IPS-20b (cell line): ENCODE measurements at regions not wholly inside any gene's neighbourhood (a gene's known extent, or its start where the extent isn't known, plus 50 kb on each side); places are given as distances from the start of the nearest gene placed in this dataset.

ENCODE experiments used
- H3K27ac ChIP-seq: one replicate; pipeline ENCODE4 v1.5.1; 2013; ENCODE audit warnings: low read length
- H3K27me3 ChIP-seq: 2 replicates; pipeline ENCODE4 v1.6.1; 2013; ENCODE audit warnings: mild to moderate bottlenecking, low read length, inconsistent platforms; ENCODE audit not compliant: insufficient read depth
- H3K36me3 ChIP-seq: 2 replicates; pipeline ENCODE4 v1.6.1; 2013; ENCODE audit warnings: low read depth, mild to moderate bottlenecking, inconsistent platforms, low read length, moderate library complexity; ENCODE audit not compliant: insufficient read depth
- H3K4me1 ChIP-seq: 2 replicates; pipeline ENCODE4 v1.6.1; 2013; ENCODE audit warnings: mild to moderate bottlenecking, control low read depth, inconsistent platforms, low read length, moderate library complexity; ENCODE audit not compliant: insufficient read depth
- H3K4me3 ChIP-seq: 2 replicates; pipeline ENCODE4 v1.5.1; 2013; ENCODE audit warnings: mild to moderate bottlenecking, low read length, inconsistent platforms
- H3K9ac ChIP-seq: 2 replicates; pipeline ENCODE4 v1.6.1; 2013; ENCODE audit warnings: low read depth, mild to moderate bottlenecking, inconsistent platforms, low read length, moderate library complexity
- H3K9me3 ChIP-seq: 2 replicates; pipeline ENCODE4 v1.6.1; 2013; ENCODE audit warnings: mild to moderate bottlenecking, low read depth, low read length, inconsistent platforms; ENCODE audit not compliant: insufficient read depth

- no peak overlapping the region for H3K9ac ChIP-seq
- H3K9me3 ChIP-seq, result no peaks in the 10 kb centered on the region
- H3K36me3 ChIP-seq, result no peaks in the 10 kb centered on the region
- H3K27me3 ChIP-seq, result no peaks in the 10 kb centered on the region
- no peak overlapping the region for H3K27ac ChIP-seq
- peaks cover 8% of the 10 kb centered on the region; the same call in 1 of the 2 replicates for H3K4me1 ChIP-seq
- H3K4me3 ChIP-seq, result no peak overlapping the region
Measured at GRCh38 chr4:32129967-32130366, 1409.8 kb downstream of the PCDH7 start.

- Histone ChIP-seq H3K36me3 (no peaks in the 10 kb centered on the region), H3K27me3 (no peaks in the 10 kb centered on the region), H3K4me1 (peaks cover 8% of the 10 kb centered on the region), H3K27ac (no peak overlapping the region), H3K9me3 (no peaks in the 10 kb centered on the region), H3K9ac (no peak overlapping the region), H3K4me3 (no peak overlapping the region)
Measured at GRCh38 chr4:32133141-32133540, 1413.0 kb downstream of the PCDH7 start.

GRCh38 chr4:32133734-32134133 lies 1413.6 kb downstream of the PCDH7 start:
- H3K4me3 ChIP-seq, result no peak overlapping the region

GRCh38 chr4:32135642-32136041 lies 1415.5 kb downstream of the PCDH7 start:
- Histone ChIP-seq H3K4me1 (peaks cover 8% of the 10 kb centered on the region), H3K4me3 (no peak overlapping the region), H3K9me3 (no peaks in the 10 kb centered on the region), H3K27ac (no peak overlapping the region), H3K27me3 (no peaks in the 10 kb centered on the region), H3K36me3 (no peaks in the 10 kb centered on the region), H3K9ac (no peak overlapping the region)

More at GRCh38 chr4:32133734-32134133, 1413.6 kb downstream of the PCDH7 start:
- H3K36me3 ChIP-seq, result no peaks in the 10 kb centered on the region
- H3K9me3 ChIP-seq, result no peaks in the 10 kb centered on the region
- H3K27ac ChIP-seq, result no peak overlapping the region
- H3K4me1 ChIP-seq, result peaks cover 8% of the 10 kb centered on the region
- H3K27me3 ChIP-seq, result no peaks in the 10 kb centered on the region
- H3K9ac ChIP-seq, result no peak overlapping the region

- H3K27ac ChIP-seq, result no peak overlapping the region
- no peaks in the 10 kb centered on the region for H3K27me3 ChIP-seq
Measured at GRCh38 chr4:32136081-32136787, 1416.1 kb downstream of the PCDH7 start.

GRCh38 chr4:32140636-32141035 lies 1420.5 kb downstream of the PCDH7 start:
- Histone ChIP-seq H3K9ac (no peak overlapping the region), H3K27ac (no peak overlapping the region), H3K27me3 (no peaks in the 10 kb centered on the region), H3K9me3 (no peaks in the 10 kb centered on the region), H3K4me3 (no peak overlapping the region), H3K4me1 (no peaks in the 10 kb centered on the region; the same call in 1 of the 2 replicates), H3K36me3 (no peaks in the 10 kb centered on the region)

More at GRCh38 chr4:32136081-32136787, 1416.1 kb downstream of the PCDH7 start:
- Histone ChIP-seq H3K36me3 (no peaks in the 10 kb centered on the region), H3K4me1 (peaks cover 8% of the 10 kb centered on the region), H3K9me3 (no peaks in the 10 kb centered on the region), H3K4me3 (no peak overlapping the region), H3K9ac (no peak overlapping the region)

GRCh38 chr4:32142075-32142474 lies 1421.9 kb downstream of the PCDH7 start:
- Histone ChIP-seq H3K27ac (no peak overlapping the region), H3K9me3 (no peaks in the 10 kb centered on the region), H3K36me3 (no peaks in the 10 kb centered on the region), H3K4me1 (no peaks in the 10 kb centered on the region; the same call in 1 of the 2 replicates), H3K9ac (no peak overlapping the region), H3K27me3 (no peaks in the 10 kb centered on the region), H3K4me3 (no peak overlapping the region)

GRCh38 chr4:32145987-32146386 lies 1425.8 kb downstream of the PCDH7 start:
- Histone ChIP-seq H3K36me3 (no peaks in the 10 kb centered on the region), H3K9ac (no peak overlapping the region), H3K27ac (no peak overlapping the region), H3K4me1 (peaks cover 5% of the 10 kb centered on the region; the same call in 1 of the 2 replicates), H3K27me3 (no peaks in the 10 kb centered on the region), H3K9me3 (no peaks in the 10 kb centered on the region), H3K4me3 (no peak overlapping the region)

- H3K36me3 ChIP-seq, result no peaks in the 10 kb centered on the region
- no peaks in the 10 kb centered on the region for H3K27me3 ChIP-seq
- peaks cover 5% of the 10 kb centered on the region; the same call in 1 of the 2 replicates for H3K4me1 ChIP-seq
- H3K9me3 ChIP-seq, result no peaks in the 10 kb centered on the region
- H3K27ac ChIP-seq, result no peak overlapping the region
- H3K9ac ChIP-seq, result no peak overlapping the region
- no peak overlapping the region for H3K4me3 ChIP-seq
Measured at GRCh38 chr4:32147446-32148085, 1427.4 kb downstream of the PCDH7 start.

- Histone ChIP-seq H3K27ac (no peak overlapping the region), H3K4me3 (no peak overlapping the region), H3K9me3 (no peaks in the 10 kb centered on the region), H3K36me3 (no peaks in the 10 kb centered on the region), H3K4me1 (peaks cover 5% of the 10 kb centered on the region; the same call in 1 of the 2 replicates), H3K9ac (no peak overlapping the region), H3K27me3 (no peaks in the 10 kb centered on the region)
Measured at GRCh38 chr4:32148111-32148666, 1428.0 kb downstream of the PCDH7 start.

- no peaks in the 10 kb centered on the region for H3K4me1 ChIP-seq
- H3K9me3 ChIP-seq, result no peaks in the 10 kb centered on the region
- no peak overlapping the region for H3K9ac ChIP-seq
- H3K27ac ChIP-seq, result no peak overlapping the region
- H3K27me3 ChIP-seq, result no peaks in the 10 kb centered on the region
- H3K4me3 ChIP-seq, result no peak overlapping the region
- H3K36me3 ChIP-seq, result no peaks in the 10 kb centered on the region
Measured at GRCh38 chr4:32158961-32159360, 1438.8 kb downstream of the PCDH7 start.

- Histone ChIP-seq H3K9me3 (no peaks in the 10 kb centered on the region), H3K27ac (no peak overlapping the region), H3K36me3 (no peaks in the 10 kb centered on the region)
Measured at GRCh38 chr4:32161392-32161791, 1441.2 kb downstream of the PCDH7 start.

More at GRCh38 chr4:32161392-32161791, 1441.2 kb downstream of the PCDH7 start:
- Histone ChIP-seq H3K9ac (no peak overlapping the region), H3K4me3 (no peak overlapping the region), H3K27me3 (no peaks in the 10 kb centered on the region), H3K4me1 (no peaks in the 10 kb centered on the region)
